Glomerular visceral epithelial cell (primary cell): ENCODE measurements at regions not wholly inside any gene's neighbourhood (a gene's known extent, or its start where the extent isn't known, plus 50 kb on each side); places are given as distances from the start of the nearest gene placed in this dataset.
"Not testable (repeated sequence)": the region's sequence is repeated elsewhere in the genome, so short reads cannot be mapped to it uniquely, and the experiment has no call there.

Experiments
- DNase-seq: peaks from one replicate; pipeline ENCODE4 v3.0.0-alpha.2; 2016; ENCODE audit errors: extremely low spot score

- no peak for DNase-seq
These were observed 50.6 kb upstream of the SLC44A3 start for GRCh38 chr1:94769551-94769950.

DNA sequence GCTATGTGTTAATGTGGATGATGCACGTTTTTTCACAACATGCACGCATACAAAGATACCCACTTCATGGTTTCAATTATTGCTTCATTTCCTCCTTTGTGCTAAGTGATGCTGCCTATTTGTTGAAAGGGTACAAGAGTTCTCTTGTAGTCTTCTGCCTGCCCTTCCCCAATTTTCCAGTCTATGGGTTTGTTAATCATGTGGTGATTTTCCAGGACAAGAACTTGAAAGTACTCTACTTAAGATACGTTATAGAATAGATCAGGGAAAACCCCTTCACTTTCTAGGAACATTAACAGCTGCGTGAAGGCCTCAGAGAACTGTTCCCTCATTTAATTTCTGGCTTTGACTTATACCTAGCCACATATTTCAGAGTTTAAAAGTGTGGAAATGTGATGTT lies 52.1 kb upstream of the SLC44A3 start:
- no peak for DNase-seq

DNA sequence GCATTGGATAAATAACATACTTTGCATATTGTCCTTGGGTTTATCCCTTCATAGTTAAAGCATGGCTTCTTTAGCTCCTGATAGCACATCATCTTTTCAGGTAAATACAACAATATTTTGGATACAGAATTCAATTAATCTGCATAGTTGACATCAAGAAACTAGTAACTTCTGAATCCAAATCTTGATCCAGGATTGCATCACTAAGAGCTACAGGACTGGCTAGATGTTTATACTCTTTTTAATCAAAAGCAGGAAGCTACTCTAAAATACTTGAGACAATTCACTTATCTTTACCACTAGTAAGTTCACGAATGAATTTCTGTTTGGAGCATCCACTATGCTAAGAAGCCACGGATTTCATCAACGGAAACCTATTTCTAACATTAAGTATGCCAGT lies 54.2 kb upstream of the SLC44A3 start:
- DNase-seq: no peak

GRCh38 chr1:94759188-94759587 lies 61.0 kb upstream of the SLC44A3 start:
- DNase-seq: no peak

DNA sequence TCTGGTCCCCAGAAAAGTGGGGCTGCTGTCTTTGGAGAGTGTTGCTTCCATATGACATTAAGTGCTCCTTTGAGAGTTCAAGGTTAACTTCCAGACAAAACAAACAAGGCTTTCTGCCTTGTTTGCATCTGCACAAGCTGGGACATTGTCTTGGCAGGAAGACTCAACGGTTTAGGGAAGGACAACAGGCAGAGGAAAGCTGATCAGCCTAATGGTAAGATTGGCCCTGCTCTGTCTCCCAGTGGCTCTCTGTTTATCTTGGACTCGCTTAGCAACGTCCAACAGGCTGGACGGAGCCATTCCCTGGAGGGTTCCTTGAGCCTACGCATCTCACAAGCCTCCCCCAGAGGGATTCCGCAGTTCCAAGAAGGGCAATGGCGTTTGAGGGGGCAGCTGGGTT lies 62.2 kb upstream of the SLC44A3 start:
- DNase-seq: no peak

DNA sequence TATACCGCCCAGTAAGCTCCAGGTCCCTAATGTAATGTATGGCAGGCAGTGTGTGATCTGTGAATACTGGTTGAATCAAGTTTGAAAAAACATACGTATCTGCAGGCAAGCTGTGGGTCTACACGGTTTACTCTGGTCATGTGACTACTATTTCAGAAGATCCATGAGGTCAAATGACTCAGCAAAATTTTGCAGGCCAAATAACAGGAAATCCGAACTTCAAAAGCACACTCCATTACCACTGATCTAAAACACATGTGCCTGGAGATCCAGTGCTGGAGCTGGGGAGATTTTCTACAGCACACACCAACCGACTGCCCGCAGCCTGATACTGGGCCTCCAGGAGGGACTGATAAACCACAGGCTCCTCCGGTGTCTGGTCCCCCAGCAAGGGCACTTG lies 64.5 kb upstream of the SLC44A3 start:
- peak; percentile 41 for DNase-seq

GRCh38 chr1:94755016-94755415 lies 65.1 kb upstream of the SLC44A3 start:
- DNase-seq: not testable (repeated sequence)

- DNase-seq: no peak
These were observed 65.6 kb upstream of the SLC44A3 start for GRCh38 chr1:94754570-94754969.

- DNase-seq: no peak
These were observed 66.1 kb upstream of the SLC44A3 start for GRCh38 chr1:94754095-94754494.

DNA sequence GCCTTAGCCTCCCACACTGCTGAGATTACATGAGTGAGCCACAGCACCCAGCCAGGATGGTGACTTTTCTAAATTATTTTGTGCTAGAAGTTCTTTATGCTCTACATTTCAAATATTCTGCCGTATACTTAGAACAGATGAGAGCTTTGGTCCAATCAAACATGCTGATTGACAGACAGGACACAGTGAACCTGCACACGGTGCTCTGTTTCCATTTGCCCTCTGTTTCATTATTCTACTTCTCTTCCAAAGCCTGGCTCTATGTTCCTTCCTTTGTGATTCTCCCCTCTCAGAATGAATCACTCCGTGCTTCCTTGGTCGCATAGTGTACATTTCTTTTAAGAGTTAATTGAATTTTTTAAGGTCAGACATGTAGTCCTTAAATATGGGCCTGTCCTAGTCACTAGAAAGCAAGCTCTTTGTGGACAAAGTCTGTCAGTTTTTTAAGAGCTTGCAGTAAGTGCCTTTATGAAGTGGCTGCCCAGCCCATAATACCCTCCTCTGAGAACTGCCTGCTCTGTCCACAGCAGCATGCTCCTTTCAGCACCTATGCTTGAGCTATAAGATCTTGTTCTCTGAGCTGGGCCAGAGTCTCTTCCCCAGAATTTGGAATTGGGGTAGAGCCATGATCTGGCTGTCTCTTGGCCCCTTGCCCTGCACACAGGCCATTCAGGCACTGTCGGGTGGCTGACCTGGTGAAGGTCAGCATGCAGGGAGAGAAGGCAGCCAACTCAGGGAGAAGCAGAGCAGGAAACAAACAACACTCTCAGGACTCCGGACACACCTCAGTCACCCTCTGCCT lies 66.8 kb upstream of the SLC44A3 start:
- no peak for DNase-seq

- DNase-seq: not testable (repeated sequence)
These were observed 68.7 kb upstream of the SLC44A3 start for GRCh38 chr1:94751483-94751882.

- DNase-seq: no peak
These were observed 73.3 kb upstream of the SLC44A3 start for GRCh38 chr1:94746635-94747525.

DNA sequence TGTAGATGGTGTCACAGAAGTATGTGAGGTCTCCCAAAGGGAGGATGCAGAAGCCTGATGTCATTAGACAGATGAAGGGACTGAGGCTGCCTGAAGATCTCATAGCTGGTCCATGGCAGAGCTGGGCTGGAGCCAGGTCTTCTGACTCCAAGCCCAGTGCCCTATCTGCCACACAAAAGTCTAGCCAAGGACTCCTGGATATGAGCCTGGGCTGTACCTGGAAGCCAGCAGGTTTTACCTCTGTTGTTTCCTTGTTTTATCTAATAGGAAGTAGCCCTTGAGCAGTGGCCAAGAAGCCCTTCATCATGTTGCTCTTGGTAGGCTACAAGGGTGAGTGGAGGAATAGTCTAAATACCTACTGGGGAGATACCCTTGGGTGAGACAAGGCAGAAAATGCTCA lies 74.4 kb upstream of the SLC44A3 start:
- DNase-seq: no peak

- no peak for DNase-seq
These were observed 76.3 kb upstream of the SLC44A3 start for GRCh38 chr1:94743862-94744261.

- DNase-seq: no peak
These were observed 78.2 kb upstream of the SLC44A3 start for GRCh38 chr1:94741996-94742395.

- DNase-seq: no peak
These were observed 78.6 kb upstream of the SLC44A3 start for GRCh38 chr1:94741510-94741909.

DNA sequence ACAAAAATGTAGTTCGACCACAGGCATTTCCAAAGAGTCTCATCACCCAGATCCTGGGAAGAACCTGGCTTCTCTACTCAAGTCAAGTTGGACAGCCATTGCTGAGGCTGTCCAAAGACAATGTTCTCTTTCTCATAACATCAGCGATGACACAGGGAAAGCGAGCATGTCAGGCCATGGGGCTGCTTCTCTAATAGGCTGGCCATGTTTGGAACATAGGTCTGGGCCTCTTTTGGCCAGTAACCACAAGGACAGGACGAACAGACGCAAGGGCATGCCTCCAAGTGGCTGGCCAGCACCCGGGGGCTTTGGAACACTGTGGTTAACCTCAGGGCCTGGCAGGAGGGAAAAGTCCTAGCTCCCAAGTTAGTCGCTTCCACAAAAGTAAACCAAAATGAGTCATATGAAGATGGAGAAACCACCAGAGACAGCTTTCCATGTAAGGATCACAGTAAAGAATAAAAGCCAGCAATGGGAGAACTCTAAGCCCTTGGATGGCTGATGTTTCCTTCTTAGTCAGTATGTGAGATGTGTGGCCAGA lies 80.6 kb upstream of the SLC44A3 start:
- DNase-seq: peak; percentile 97

DNA sequence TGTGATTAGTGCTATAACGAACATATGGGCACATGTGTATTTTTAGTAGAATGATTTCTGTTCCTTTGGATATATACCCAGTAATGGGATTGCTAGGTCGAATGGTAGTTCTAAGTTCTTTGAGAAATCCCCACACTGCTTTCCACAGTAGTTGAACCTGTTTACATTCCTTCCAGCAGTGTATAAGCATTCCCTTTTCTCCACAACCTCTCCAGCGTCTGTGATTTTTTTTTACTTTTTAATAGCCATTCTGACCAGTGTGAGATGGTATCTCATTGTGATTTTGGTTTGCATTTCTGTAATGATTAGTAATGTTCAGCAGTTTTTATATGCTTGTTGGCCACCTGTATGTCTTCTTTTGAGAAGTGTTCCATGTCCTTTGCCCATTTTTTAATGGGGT lies 81.8 kb upstream of the SLC44A3 start:
- DNase-seq: no peak

DNA sequence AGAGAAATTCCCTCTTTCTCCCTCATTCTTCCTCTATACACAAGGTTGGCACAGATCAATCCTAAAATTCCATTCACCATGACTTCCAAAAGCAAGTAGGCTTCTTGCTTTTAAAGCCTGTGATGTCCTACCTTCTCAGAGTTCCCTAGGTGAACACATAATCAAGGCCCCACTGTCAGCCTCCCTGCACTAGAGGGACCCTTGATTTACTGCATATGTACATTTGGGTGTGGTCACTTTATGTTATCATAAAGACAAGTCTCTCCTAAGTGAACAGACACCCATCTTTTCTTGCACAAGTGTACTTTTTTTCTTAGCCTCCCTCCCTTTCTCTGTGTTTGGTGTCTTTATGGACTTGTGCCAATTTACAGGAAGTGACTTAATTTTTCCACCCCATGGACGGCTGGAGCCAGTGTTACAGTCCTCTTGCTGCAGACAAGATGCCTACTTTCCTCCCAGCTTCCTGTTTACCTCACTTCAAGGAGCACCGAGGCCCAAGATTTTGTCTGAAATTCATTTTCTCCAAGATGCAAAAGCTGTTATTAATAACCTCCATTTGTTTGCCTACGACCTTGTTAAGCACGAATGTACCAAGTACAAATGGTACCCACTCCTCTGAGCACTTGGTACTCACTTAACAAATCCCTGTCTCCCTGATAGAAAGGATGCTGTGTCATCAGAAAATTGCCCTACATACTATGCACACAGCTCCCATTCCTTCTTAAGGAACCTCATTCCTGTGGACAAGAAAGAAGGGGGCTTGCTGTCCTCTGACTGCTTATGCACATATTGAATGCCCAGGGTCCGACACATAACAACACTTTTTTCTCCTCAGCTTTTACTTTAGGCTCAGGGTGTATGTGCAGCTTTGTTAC lies 82.8 kb upstream of the SLC44A3 start:
- peak; percentile 49 for DNase-seq

DNA sequence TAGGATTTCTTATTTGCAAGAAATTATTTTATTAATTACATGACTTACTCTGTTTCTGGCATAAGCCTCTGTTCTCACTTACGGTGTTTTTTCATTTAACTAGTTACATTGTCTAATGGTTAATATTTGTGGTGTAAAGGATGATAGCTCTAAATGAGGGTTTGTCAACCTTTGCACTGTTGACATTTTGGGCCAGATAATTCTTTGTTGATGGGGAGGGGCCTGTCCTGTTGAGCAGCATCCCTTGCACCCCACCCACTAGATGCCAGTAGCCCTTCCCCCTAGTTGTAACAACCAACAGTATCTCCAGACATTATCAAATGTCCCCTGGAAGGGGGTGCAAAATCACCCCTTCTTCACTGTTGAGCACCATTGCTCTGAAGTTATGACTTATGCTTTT lies 83.6 kb upstream of the SLC44A3 start:
- no peak for DNase-seq

- no peak for DNase-seq
These were observed 84.1 kb upstream of the SLC44A3 start for GRCh38 chr1:94736073-94736472.
